ENCODE measurements at regions not wholly inside any gene's neighbourhood (a gene's known extent, or its start where the extent isn't known, plus 50 kb on each side); places are given as distances from the start of the nearest gene placed in this dataset.

DNA sequence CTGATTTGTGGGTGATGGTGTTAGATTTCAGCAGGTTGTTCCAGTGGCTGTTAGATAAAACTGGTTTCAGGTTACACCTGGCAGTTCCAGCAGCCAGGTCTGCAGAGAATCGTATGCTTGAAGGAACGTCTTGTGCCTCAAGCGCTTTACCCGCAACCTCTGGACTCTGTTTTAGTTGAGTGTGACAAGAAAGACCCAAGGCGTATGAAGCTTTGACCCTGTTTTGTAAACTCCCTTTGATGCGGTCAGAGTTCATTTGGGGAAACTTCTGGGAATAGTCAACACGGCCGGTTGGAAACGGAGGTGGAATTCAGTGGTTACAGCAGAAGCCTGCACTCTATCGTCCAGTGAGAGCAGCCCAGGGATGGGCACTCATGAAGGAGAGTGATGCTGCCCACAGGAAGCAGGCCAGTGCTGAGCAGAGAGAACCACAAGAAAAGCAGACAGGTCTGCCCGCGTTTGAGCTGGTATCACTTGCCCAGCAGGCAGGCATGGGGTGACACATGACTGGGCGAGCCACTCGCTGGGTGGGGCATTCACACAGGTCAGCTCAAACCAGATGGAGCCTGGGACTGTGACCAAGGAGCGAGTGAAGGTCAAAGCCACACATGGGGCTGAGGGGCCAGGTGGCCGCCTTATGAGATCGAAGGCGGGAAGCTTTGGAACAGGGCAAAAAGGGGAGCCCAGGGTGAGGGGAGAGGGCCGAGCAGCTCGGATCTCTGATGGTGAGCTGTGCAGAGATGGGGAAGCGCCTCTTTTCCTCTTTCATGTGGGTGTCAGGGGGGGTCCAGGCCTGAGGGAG is 99.6 kb upstream of the MBOAT2 start:
- no peak for DNase-seq

DNA sequence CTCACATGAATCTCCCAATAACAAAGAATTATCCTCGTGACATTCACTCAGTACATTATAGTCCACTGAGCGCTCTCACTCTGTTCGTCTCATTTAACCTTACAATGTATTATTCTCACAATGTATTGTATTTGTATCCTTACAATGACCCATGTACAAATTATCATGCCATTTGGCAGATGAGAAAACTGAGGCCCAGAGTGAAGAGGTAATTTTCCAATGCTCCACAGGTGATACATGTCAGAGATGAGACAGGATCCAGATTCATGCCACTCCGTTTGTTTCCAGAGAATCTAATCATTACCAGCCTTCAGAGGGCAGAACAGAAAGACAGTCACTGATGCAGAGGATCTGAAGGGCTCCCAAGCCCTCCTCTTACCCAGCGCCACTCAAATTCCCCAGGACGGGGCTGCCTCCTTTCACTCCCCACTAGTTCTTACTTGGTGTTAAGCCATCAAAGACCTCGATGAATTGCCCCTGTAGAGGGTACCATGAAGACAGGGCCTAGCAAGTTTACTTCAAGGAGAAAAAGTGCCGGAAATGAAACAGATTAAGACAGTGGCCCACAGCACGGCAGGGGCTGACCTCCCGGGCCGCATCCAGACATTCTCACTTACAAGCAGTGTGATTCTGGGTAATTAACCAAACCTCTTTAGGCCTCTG is 98.4 kb upstream of the MBOAT2 start:
- no peak for DNase-seq

DNA sequence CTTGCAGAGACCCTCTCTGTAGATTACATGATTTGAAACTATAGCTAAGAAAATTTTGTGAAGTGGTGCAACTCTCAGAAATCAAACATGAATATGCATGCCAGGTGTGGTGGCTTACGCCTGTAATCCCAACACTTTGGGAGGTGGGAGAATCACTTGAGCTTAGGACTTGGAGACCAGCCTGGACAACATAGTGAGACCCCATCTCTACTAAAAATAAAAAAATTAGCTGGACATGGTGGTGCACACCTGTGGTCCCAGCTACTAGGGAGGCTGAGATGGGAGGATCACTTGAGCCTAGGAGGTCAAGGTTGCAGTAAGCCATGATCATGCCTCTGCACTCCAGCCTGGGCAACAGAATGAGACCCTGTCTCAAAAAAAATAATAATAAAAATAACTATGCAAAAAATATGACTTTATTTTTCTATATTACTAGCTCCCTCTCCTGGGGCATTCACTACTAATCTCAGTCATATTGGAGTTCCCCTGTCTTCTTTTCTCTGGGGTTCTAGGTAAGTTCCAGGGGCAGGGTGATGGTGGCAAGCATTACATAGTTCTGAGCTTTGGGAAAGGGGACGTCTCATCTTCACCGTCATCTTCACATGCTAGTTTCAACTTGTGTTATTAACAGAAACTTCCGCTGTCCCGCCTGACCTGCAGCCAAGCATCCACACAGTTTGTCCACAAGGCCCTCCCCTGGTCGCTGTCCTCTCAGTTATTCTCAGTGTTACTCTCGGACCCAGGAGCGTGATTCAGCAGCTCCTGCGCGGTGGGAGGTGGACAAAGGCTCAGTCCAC is 96.8 kb upstream of the MBOAT2 start:
- DNase-seq: no peak

DNA sequence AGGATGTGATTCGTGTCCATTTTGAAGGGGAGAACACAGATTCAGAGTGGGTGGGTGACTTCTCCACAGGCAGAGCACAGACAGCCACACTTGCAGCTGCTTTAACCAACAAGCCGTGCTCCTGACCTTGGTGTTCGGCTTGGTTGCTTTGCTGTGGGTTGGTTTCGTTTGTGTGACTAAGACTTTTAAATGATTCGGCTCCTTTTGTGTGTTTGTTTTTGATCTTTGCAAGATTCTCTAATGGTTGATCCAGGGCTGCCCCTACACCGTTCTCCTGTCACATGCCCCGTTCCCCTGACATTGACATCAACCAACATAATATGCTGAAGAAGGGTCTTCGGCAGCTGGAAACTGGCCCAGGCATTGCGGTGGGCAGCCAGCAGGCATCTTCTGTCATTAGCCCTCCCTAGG is 95.9 kb upstream of the MBOAT2 start:
- DNase-seq: no peak

DNA sequence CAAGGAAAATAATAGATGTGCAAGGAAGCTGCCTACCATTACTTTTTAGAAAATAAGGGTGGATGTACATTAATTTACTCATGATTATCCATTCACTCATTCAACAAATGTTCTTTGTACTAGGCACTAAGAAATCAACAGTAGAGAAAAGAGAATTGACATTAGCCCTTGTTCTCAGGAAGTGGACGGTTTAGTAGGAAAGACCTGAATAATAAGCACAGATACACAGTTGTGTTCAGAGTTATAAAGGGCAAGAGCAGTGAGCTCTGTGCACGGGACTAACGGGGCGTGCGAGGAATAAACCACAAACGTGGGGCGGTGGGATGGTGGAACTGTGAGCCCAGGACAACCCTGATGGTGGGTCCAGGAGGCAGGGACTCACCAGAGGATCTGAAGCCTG is 94.4 kb upstream of the MBOAT2 start:
- DNase-seq: no peak

DNA sequence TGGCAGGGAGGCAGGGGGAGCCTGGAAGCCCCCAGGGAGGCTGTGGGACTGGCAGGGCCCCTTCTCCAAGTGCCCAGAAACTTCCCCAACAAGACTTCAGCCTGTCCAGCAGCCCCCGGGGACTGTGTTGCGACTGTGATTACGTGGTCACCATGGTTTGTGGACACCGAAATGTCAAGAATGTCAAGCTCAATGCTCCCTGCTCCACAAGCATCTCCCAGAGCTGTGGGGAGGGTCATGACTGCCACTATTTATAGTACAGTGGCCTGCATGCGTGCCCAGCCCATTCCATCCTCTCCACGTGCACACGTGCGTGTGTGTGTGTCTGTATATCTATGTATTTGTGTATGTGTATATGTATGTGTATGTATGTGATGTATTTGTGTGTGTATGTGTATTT is 93.8 kb upstream of the MBOAT2 start:
- no peak for DNase-seq

DNA sequence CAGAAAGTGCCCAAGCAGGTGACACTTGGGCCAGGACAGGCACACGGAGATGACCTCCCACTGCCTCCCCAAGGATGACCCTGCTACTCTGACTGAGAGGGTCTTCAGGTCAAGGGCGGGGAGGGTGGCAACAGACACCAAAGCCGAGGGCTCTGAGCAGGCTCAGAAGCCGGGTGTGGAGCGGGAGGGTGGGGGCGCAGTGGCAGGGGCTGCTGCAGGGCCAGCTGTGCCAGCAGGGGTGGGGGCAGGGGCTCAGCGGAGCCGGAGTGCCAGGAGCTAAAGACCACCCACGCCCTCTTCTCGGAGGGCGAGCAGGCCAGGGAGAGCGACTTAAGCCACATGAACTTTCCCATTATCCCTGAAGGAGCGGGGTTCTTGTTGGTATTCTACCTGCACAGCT is 93.3 kb upstream of the MBOAT2 start:
- DNase-seq: no peak

DNA sequence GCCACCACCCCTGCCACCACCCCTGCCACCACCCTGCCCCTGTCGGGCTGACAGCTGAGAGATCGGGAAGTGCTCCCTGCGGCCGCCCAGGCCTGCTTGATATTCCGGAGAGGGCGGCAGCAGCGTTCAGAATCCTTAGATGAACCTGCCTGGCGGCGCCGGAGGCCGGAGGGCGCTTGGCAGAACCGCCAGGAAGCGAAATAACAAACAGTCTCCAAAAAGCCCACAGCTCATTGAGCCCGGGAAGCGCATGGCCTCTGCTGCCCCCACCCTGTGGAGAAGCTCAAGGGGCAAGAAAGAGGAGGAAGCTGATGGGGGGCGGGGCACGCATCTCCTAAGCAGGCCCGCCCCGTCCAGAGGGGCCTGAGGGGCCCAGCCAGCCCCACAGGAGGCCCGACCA is 92.2 kb upstream of the MBOAT2 start:
- DNase-seq: no peak

DNA sequence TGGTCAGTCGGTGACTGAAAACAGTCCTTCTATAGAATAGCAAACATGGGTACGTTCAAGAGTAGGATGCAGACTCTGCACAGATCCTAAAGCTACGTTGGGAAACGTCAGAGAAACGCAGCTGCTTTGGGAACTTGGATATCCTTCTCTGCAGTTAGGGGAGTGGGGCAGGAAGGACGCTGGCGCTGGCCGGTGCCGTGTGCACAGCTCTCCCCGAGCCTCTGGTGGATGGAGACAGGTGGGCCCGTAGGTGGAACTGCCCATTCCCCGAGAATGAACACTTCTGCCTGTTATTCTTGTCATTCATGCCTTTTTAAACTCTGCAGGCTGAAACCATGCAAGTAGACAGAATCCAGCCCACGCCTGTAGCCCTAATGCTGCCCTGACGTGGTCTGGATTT is 91.7 kb upstream of the MBOAT2 start:
- no peak for DNase-seq

DNA sequence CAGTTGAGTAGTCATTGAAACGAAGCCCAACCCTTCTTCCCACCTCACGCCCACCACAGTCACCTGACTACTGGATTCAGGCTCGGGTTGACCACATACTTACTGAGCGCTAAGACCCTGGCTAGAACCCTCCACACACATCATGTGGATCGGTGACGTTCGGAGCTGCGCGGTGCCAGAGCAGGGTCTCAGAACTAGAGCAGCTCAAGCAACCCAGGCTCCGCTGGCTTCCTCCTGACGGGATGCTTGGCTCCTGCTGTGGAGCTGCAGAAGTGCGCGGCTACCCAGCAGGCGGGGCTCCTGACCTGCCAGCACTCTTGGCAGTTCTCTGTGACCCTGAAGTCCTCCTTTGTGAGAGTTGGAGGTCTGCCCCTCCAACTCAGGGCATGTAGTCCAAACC is 90.6 kb upstream of the MBOAT2 start:
- DNase-seq: no peak

DNA sequence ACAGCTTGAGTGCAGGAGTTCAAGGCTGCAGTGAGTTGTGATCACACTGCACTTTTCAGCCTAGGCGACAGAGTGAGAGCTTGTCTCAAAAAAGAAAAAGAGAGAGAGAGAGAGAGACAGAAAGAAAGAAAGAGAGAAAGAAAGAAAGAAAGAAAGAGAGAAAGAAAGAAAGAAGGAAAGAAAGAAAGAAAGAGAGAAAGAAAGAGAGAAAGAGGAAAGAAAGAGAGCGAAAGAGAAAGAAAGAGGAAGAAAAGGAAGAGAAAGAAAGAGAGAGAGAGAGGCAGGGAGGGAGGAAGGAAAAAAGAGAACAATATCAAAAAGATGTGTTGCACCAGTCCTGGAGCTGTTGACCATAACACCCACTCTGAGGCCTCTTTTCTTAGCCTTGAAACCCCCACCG is 89.8 kb upstream of the MBOAT2 start:
- no peak for DNase-seq

DNA sequence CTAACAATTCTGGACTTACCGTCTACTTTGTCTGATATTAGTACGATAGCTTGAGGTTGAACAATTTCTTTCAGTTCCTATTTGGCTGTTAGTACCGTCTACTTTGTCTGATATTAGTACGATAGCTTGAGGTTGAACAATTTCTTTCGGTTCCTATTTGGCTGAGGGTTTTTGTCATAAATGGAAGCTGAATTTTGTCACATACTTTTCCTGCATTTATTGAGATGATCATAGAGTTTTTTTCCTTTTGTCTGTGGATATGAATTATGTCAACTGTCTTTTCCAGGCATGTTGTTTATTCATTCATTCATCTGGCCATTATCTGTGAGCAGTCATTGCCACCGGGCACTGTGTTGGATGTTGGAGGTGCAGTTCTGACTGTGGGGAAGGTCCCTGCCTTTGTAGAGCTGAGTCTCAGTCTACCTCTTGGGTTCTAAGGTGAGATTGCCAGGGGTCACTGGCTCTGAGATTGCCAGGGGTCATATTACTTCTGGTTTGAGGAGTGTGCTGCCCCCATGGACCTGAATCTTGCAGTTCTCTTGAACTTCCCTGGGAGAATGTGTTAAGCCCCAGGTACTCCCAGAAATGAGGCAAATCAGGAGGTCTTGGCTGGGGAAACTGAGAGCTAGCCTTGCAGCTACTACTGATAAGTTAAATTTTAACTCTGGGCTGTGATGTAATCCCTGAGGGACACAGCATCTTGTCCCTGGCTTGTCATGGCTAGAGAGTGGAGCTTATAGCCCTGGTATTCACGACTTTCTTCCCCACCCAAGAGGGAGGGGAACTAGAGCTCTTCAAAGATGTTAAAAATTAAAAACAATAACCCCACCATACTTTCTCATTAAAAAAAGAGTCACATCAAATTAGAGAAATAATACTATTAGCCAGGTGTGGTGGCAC is 89.1 kb upstream of the MBOAT2 start:
- DNase-seq: no peak

DNA sequence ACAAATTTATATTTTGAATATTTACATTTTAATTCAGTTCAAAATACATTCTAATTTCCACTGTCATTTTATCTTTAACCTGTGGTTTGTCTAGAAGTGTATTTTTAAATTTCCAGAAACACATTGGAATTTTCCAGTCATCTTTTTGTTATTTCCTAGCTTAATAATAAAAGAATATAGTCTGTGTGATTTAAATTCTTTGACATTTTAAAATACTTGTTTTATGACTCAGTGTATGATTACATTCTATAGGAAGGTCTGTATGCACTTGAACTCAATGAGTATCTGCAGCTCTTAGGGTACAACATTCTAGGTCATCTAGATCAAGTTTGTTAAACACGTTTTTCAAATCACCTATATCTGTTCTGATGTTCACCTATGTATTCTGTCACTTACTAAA is 88.3 kb upstream of the MBOAT2 start:
- no peak for DNase-seq

DNA sequence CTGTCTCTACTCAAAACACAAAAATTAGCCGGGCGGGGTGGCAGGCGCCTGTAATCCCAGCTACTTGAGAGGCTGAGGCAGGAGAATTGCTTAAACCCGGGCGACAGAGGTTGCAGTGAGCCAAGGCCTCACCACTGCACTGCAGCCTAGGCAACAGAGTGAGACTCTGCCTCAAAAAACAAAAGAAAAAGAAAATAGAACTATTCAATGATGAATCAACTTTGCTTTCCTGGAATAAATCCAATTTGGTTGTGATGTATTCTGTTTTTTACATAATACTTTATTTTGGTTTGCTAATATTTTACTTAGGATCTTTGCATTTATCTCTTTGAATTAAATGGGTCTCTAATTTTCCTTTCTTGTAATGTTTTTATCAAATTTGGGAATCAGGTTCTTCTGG is 86.3 kb upstream of the MBOAT2 start:
- DNase-seq: no peak

DNA sequence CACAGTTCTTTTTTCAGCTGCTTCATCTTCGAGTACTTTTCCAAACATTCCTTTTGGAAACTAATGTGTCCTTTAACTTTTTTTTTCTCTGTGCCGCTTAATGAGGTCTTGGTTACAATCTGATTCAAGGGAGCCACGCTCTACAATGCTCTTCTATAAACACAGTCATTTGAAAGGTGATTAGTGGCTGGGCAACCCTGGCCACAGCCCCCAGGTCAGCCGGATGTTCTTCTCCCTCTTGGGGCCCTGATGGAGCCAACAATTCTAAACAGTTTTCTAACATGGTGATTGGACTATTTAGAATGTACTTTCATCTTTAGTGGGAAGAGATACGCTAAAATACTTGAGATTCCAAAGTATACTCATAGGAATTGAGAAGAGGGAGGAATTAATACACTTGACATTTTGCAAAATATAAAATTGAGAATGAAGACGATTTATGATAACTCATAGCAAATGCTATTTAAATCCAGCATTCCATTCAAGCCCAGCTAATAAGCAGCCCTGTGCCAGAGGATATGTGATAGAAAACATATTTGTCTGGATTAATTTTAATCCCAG is 83.7 kb upstream of the MBOAT2 start:
- DNase-seq: no peak

DNA sequence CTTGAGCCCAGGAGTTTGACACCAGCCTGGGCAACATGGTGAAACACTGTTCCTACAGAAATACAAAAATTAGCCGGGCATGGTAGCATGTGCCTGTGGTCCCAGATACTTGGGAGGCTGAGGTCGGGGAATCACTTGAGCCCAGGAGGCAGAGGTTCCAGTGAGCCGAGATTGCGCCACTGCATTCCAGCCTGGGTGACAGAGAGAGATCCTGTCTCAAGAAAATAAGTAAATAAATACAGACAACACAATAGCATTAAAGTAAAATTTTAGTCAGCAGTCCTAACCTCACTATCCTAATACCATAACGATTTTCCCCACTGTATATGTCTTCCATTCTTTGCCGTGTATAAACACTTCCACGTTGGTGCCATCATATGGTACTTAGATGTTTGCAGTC is 83.0 kb upstream of the MBOAT2 start:
- DNase-seq: no peak

DNA sequence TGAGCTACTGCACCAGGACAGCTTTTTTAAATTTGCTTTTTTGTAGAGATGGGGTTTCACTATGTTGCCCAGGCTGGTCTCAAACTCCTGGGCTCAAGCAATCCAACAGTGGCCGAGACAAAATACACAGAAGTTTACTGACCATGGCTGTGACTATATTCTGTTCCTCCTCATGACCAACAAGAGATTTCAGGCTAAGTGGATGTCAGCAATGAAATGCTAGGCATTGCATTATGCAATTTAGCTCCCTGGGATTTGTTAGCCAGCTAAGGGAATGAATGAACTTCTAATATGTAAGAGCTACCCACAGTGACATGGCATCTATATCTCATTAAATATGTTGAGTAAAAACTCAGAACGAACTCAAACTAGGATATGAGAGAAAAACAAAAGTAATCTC is 81.9 kb upstream of the MBOAT2 start:
- DNase-seq: no peak

DNA sequence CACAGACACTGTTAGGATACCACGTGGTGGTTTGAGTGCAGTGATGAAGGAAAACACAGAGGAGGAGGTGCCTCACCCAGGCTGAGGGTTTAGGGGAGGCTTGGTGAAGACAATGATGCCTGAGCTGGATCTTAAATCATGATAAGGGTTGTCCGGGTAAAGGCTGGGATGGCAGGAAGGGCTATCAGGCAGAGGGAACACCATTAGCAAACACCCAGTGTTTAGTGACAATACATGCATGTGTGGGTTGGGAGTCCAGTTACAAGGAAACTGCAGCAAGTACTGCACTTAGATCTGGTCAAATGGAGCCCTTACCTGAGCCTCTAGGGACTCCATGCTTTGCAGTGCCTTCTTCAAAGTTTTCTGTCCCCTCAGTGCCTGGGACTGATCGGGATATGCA is 79.8 kb upstream of the MBOAT2 start:
- no peak for DNase-seq

DNA sequence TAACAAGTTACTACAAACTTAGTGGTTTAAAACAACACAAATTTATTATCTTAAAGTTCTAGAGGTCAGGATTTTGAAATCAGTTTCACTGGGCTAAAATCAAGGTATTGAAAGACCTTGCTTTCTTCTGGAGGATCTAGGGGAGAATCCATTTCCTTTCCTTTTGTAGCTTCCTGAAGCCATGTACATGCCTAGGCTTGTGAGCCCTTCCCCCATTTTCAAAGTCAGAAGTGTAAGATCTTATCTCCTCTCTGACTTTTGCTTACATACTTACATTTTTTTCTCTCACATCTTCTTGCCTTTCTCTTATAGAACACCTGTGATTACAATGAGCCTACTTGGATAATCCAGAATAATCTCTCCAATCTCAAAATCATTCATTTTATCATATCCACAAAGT is 78.7 kb upstream of the MBOAT2 start:
- DNase-seq: no peak

DNA sequence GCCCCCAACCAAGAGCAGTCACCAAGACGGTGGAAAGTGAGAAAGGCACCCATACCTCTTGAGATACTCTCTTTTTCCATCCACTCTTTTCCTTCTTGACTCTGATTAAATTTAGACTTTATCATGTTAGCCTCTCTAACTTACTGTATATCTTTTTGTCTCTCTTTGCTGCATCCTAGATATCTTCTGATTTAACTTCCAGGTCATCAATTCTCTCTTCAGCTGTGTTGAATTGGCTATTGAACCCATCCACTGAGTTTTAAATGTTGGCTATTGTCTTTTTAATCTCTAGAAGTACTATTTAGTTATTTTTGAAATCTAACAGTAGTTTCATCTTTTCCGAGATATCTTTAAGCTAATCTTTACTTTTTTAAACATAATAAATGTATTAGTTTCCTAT is 78.3 kb upstream of the MBOAT2 start:
- DNase-seq: no peak

DNA sequence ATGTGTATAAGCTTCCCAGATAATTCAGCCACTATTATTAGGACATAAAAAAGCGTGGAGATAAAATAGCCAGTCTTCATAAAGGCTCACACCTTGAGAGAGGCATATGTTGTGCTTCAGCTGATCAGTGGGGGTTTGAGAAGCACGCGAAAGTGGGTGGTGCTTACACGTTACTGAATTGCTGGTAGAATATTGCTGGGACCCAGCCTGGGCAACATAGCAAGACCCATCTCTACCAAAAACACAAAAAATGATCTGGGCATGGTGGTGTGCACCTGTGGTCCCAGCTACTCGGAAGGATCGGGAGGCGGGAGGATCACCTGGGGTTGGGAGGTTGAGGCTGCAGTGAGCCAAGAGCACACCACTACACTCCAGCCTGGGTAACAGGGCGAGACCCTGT is 74.9 kb upstream of the MBOAT2 start:
- no peak for DNase-seq

DNA sequence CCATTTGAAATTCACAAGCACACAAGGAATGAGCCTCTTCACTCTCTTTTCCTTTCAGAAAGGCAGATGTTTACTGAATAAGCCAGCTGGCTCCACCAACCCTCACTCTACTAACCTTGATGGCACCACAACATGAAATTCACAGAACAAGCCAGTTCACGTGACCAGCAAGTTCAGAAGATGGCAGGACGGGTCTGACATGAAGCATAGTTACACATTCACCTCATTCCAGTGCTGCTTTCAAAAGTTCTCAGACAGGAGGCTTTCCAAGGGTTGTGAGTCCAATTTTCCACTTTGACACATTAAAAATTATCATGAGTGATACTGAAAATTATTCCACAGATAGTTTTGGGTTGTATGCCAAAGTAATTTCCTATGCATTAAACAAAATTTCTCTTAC is 74.2 kb upstream of the MBOAT2 start:
- DNase-seq: no peak

DNA sequence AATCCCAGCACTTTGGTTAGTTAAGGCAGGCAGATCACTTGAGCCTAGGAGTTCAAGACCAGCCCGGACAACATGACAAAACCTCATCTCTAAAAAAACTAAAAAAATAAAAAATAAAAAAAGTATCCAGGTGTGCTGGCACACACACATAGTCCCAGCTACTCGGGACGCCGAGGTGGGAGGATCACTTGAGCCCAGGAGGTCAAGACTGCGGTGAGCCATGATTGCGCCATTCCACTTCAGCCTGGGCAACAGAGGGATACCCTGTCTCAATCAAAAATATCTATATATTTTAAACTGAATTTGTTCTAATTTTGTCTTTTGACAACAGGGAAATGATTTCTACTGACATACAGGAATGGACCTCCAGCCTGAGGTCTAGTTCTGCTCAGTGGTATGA is 73.3 kb upstream of the MBOAT2 start:
- no peak for DNase-seq

Measured in NCI-H748 treated with DMSO at 0.1 percent for 48 hours (cell line).